Kidney glomerular epithelial cell (primary cell): ENCODE measurements at regions not wholly inside any gene's neighbourhood (a gene's known extent, or its start where the extent isn't known, plus 50 kb on each side); places are given as distances from the start of the nearest gene placed in this dataset.

Experiments
- DNase-seq: peaks from one replicate; lab custom pipeline; 2025; lab: John Stamatoyannopoulos, UW

DNA sequence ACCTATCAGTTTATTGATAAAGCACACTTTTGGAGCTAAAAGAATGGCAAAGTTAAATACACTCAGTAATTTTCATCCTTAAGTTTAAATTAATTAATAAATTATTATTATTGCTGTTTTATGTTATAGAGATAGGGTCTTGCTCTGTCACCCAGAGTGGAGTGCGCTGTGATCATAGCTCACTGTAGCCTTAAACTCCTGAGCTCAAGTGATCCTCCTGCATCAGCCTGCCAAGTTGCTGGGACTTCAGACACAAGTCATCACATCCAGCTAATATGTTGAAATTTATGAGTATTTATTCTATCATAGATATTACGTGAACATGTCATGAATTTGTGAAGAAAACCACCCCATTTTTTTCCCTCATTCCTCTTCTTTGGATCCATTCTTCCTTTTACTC is 64.2 kb downstream of the GJA1 start:
- no peak for DNase-seq

DNA sequence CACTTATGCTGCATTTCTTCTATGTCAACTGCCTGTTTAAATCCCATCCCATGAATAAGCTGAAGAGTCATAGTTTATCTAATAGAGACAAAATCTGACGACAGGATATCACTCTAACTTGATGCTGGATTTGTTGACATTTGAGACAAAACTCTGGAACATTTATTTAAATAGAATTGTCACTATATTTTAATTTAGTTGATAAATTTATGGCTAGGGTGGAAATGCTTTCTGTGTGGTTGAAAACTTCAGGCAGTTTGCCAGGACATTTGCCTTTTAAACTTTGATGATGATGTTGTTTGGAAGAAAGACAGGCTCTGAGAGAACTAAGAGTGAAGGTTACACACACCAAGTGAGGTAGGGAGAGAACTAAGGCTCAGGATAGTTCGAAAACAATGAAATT is 68.1 kb downstream of the GJA1 start:
- peak; percentile 16 for DNase-seq

DNA sequence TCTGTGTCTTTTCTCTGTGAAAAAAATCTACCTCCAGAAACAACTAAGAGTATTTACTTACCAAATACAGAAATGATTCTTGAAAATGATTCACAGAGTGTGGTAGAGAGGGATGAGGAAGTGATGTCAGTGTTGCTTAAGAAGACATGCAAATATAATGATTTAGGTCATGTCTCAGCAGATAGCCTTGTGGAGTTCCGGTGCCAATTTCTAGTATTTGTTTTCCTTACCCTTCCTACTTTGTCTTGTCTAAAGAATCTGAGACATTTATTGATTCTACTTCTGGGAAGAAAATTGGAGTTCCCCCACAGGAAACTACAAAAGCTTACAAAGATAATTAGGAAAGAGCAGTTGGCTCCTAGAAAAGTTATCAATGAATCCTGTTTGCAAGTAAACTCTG is 68.8 kb downstream of the GJA1 start:
- peak; percentile 94 for DNase-seq

DNA sequence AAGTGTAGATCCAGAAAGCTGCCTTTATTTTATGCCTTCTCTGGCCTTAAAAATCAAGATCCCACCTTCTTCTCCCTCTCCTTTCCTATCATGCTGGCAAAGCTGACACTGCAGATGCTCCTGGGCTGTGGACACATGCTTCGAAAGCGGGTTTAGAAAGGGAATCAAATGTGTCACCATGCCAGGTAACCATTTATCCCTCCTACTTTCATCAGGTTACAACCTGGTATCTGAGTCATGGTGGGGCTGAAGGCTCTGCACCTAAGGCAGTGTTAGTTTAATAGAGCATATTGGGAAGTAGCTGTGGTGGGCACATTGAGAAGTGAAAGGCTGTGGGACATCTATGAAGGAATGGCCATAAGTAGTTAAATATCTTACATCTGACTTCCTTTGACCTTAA is 69.8 kb downstream of the GJA1 start:
- no peak for DNase-seq

DNA sequence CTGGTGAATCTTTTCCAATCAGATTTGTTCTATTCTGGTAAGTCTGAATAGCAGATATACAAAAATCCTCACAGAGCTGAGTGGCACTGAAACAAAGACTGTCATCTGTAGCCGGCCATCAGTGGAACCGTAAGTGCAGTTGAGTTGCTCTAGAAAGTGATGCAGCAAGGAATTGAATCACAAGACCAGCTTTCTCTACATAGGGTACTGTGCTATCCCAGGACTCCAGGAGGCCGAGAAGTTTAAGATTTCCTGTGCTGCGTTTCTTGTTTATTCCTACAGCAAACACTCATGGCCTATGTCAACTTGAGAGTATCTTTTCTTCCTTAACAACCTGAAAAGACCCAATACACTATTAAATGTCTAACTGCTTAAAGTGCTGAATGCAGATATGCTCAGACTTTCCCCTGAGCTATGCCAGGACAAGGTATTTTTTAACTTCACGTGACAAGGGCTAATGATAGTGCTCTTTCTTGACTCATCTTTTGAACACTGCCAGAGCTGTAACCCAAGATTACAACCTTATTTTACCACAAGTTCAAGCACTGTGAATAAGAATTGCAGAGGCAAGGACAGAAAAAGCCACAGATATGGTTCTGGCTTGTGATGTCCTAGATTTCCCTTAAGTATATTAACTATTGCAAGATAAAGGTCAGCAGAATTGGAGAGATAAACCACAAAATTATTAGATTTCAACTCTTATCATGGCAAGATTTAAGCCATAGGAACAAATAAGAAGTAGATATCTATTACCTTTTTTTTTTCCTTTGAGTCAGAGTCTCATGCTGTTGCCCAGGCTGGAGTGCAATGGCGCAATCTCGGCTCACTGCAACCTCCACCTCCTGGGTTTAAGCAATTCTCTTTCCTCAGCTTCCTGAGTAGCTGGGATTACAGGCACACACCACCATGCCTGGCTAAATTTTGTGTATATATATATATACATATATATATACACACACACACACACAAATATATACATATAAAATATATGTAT is 71.6 kb downstream of the GJA1 start:
- DNase-seq = peak; percentile 55

- DNase-seq = peak; percentile 94
Observed at GRCh38 chr6:121510568-121511177, 75.2 kb downstream of the GJA1 start.

DNA sequence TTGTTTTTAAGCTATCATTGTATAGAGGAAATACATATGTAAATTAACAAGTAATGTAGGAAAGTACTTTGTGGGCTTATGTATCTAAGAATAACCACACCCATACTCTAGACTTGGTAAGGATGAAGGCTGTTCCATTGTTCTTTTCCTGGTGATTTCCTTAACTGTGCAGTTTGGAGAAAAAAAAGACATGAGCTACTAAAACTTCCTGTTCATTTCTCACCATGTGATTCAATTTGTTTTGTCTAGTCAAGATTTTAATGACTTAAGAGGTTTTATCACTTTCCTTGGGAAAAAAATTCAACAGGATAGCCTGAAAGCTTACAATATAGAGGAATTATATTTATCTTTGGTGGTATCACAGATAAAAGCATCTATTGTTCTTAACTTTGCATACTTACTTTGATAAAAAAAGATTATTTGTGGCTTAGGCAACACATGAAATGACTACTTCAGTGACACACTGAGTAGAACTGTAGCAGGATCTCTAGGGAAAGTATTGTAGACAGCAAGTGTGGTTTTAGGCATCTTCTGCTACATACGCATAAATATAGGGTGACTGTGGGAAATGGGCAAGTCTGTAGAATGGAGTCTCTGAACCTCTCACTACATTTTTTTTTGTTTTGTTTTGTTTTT is 80.3 kb downstream of the GJA1 start:
- DNase-seq = peak; percentile 16

DNA sequence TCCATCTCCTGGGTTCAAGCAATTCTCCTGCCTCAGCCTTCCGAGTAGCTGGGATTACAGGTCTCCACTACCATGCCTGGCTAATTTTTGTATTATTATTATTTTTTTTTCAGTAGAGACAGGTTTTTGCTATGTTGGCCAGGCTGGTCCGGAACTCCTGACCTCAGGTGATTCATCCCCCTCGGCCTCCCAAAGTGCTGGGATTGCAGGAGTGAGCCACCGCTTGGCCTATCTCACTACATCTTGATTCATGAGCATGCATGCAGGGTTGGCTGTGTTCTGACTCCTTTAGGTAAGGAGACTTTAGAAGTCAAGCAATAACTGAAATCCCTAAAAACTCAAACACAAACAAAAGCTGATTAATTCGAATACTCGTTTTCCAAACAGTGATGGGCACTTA is 80.9 kb downstream of the GJA1 start:
- DNase-seq = peak; percentile 12

GRCh38 chr6:121520337-121521163 is 85.1 kb downstream of the GJA1 start:
- DNase-seq = peak; percentile 99

DNA sequence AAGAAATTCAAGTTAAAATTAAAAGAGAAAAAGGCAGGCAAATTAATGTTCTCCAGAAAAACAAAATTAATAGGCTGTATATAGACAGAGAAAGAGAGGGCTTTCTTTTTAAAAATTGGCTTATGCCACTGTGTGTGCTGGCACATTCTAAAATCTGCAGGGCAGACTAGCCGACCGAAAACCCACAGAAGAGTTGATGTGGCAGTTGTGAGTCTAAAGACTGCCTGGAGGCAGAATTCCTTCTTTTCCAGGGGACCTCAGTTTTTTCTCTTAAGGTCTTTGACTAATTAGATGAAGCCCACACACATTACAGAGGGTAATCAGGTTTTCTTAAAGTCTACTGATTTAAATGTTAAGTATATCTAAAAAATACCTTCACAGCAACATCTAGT is 85.7 kb downstream of the GJA1 start:
- DNase-seq = peak; percentile 88

DNA sequence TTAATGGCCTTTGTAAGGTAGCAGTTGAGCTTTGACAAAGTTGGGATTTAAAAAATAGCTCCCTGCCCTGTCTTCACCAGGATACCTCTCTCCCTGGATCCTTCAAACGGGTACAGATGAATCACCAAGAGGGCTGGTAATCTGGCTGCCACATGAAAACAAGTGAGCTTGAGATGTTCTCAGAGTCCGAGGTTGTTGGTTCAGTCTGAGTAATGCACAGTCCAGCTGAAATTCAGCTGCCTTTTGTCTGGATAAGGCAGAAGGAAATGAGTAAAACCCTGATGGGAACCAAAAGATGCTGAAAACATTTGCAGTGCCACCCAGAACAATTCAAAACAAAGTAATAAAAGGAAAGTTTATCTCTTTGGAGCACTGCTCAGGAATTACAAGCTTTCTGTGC is 86.8 kb downstream of the GJA1 start:
- DNase-seq = peak; percentile 87

GRCh38 chr6:121522771-121523386 is 87.4 kb downstream of the GJA1 start:
- no peak for DNase-seq

GRCh38 chr6:121523628-121524027 is 88.2 kb downstream of the GJA1 start:
- no peak for DNase-seq

DNA sequence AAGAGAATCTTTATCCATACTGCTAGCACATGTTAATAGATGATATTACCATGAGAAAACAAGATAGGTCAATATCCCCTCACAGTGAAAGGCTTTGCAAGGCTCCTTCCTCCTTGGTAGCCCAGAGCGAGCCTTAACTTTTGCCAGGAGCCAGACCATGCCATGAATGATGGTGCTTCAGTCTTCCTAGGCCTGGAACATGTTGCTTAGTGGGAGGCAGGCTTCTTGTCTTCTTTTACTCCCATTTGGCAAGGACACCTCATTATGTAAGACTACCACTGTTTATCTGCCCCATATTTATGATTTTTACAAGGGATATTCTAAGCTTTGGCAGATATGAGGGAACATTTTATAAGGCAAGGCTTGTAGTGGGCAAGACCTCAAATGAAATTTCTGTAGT is 90.8 kb downstream of the GJA1 start:
- no peak for DNase-seq

GRCh38 chr6:121531658-121532169 is 96.3 kb downstream of the GJA1 start:
- DNase-seq = no peak

DNA sequence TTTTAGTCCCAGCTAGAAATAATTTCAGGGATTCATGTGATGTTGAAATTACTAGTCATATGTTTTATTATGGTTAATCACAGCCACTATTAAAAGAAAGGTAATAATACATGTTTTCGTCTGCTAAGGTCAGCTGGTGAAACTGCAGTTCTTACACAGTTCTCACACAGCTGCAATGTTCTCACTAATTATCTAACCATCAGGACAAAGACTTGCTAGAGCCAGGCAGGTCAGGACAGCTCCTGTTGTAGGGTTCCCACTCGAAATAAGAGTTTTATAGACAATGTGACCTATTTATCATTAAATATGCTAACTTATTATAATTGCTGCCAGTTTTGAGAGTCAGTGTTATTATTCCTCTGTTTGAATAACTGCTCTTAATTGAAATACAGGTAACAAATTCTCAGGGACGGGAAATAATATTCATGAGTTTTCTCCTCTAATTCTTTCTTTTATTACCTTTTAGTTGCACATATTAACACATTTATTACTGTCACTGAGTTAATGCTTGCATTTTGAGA is 97.9 kb downstream of the GJA1 start:
- DNase-seq = no peak

- DNase-seq = no peak
Observed at GRCh38 chr6:121535777-121536176, 100.3 kb downstream of the GJA1 start.

DNA sequence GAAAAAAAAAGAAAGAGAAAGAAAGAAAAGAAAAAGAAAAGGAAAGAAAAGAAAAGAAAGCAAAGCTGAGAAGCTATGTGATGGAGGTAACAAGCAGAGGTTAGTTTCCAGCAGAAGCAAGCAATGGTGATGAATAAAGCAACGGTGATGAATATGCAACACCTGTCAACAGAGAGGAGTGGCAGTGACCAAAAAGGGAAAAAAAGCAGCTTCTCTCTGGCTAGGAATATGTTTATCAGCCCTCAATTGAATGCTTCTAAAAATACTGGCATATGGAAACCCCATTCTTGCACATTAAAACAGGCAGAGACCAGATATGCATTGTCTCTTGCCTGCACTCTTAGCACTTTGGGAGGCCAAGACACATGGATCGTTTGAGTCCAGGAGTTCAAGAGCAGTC is 100.9 kb downstream of the GJA1 start:
- no peak for DNase-seq

DNA sequence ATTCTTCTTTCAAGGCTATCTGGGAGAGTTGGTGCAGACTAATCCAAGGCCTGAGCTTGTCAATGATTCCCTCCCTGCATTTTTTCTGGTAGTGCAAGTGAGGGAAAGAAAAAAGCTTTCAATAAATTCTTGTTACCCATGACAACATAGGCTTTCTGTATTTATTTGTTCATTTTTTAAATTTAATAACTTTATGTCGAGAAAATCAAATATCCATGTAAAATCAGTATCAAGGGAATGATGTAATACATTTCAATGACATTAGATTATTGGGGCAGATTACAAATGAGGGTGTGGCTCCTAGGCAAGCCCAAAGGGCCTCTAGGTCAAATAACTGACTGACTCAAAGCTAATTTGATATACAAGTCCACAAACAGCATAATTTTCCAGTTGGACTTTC is 104.0 kb downstream of the GJA1 start:
- DNase-seq = no peak

GRCh38 chr6:121540210-121540609 is 104.8 kb downstream of the GJA1 start:
- no peak for DNase-seq

GRCh38 chr6:121544691-121545090 is 109.2 kb downstream of the GJA1 start:
- no peak for DNase-seq
